ENCODE measurements at regions not wholly inside any gene's neighbourhood (a gene's known extent, or its start where the extent isn't known, plus 50 kb on each side); places are given as distances from the start of the nearest gene placed in this dataset.

- Histone ChIP-seq H3K4me3 (replicated peaks in 1 of 3) (no peak overlapping the region), H3K9me3 (no peaks in the 10 kb centered on the region), H3K36me3 (no peaks in the 10 kb centered on the region), H3K4me1 (peaks cover 0 to 16% of the 10 kb centered on the region in 2 donors), H3K27me3 (no peaks in the 10 kb centered on the region), H3K27ac (no peak overlapping the region)
- DNase-seq: no peak
- TF ChIP-seq CTCF (IDR thresholded peaks at IDR 0.05) (no peak), POLR2A (IDR thresholded peaks at IDR 0.05) (no peak)
- intact Hi-C loops (cut with DNase I): no loop called here
- 80 to 81% methylated on average over 1 of the region's 1 CpG for WGBS, 2 donors
Observed at GRCh38 chr4:96459105-96459504, 619.2 kb downstream of the PDHA2 start.

GRCh38 chr4:96465834-96466233 lies 625.9 kb downstream of the PDHA2 start:
- intact Hi-C loops (cut with DNase I): no loop called here
- no peak for DNase-seq
- 91% methylated on average over 2 of the region's 2 CpGs for WGBS, 2 donors
- H3K9me3 ChIP-seq: no peaks in the 10 kb centered on the region
- no peaks in the 10 kb centered on the region for H3K36me3 ChIP-seq
- no peak overlapping the region for H3K27ac ChIP-seq
- no peak for TF ChIP-seq CTCF (IDR thresholded peaks at IDR 0.05)
- no peak for TF ChIP-seq POLR2A (IDR thresholded peaks at IDR 0.05)
- H3K4me1 ChIP-seq: peaks cover 0 to 3% of the 10 kb centered on the region in 2 donors
- no peaks in the 10 kb centered on the region for H3K27me3 ChIP-seq
- H3K4me3 ChIP-seq (replicated peaks in 1 of 3): no peak overlapping the region

- Histone ChIP-seq H3K9me3 (no peaks in the 10 kb centered on the region), H3K36me3 (no peaks in the 10 kb centered on the region), H3K27me3 (no peaks in the 10 kb centered on the region), H3K4me1 (peaks cover 19 to 30% of the 10 kb centered on the region in 2 donors), H3K27ac (no peak overlapping the region), H3K4me3 (replicated peaks in 1 of 3) (no peak overlapping the region)
- TF ChIP-seq CTCF (IDR thresholded peaks at IDR 0.05) (no peak), POLR2A (IDR thresholded peaks at IDR 0.05) (no peak)
- DNase-seq: no peak
- intact Hi-C loops (cut with DNase I): no loop called here
Observed at GRCh38 chr4:96471956-96472867, 632.3 kb downstream of the PDHA2 start.

GRCh38 chr4:96473246-96473645 lies 633.4 kb downstream of the PDHA2 start:
- no peak for DNase-seq
- Histone ChIP-seq H3K27ac (no peak overlapping the region), H3K27me3 (no peaks in the 10 kb centered on the region), H3K4me3 (replicated peaks in 1 of 3) (no peak overlapping the region), H3K4me1 (peaks cover 19 to 30% of the 10 kb centered on the region in 2 donors), H3K36me3 (no peaks in the 10 kb centered on the region), H3K9me3 (no peaks in the 10 kb centered on the region)
- WGBS, 2 donors: 25 to 28% methylated on average over 1 of the region's 1 CpG
- TF ChIP-seq POLR2A (IDR thresholded peaks at IDR 0.05): no peak
- no peak for TF ChIP-seq CTCF (IDR thresholded peaks at IDR 0.05)
- intact Hi-C loops (cut with DNase I): no loop called here

- TF ChIP-seq CTCF (IDR thresholded peaks at IDR 0.05): no peak
- no peak for TF ChIP-seq POLR2A (IDR thresholded peaks at IDR 0.05)
- WGBS, 2 donors: 86 to 92% methylated on average over 4 of the region's 4 CpGs
- no peak overlapping the region for H3K27ac ChIP-seq
- no peak for DNase-seq
- no peak overlapping the region for H3K4me3 ChIP-seq (replicated peaks in 1 of 3)
- no peaks in the 10 kb centered on the region for H3K27me3 ChIP-seq
- H3K36me3 ChIP-seq: no peaks in the 10 kb centered on the region
- H3K4me1 ChIP-seq: no peaks in the 10 kb centered on the region
- intact Hi-C loops (cut with DNase I): no loop called here
- no peaks in the 10 kb centered on the region for H3K9me3 ChIP-seq
Observed at GRCh38 chr4:96483308-96484030, 643.6 kb downstream of the PDHA2 start.
